ENCODE measurements at regions not wholly inside any gene's neighbourhood (a gene's known extent, or its start where the extent isn't known, plus 50 kb on each side); places are given as distances from the start of the nearest gene placed in this dataset.

DNA sequence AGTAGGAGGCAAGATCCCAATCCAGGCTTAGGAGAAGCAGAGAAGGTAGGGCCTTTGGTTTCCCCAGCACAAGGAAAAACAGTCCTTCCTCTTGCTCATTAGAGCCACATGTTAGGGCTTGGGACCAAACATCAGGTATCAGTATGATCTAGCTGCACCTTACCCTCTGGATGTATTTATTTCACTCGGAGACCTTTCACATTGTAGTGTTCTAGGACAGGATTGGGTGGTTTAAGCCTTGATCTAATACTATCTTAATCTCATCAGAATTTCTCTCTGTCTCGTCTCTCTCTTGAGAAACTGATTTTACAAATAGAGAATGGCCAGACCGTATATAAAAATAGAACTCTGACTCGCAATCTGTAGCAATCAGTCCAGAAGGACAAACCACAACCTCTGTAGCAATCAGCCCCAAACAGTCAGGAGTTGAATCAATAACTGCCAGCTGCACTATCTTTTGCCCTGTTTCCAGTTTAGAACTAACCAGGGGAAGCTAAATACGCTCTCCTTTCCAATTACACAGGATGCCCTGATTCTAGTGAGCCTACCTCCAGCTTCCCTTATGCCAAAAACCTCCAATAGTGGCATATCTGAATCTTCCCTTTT lies 207.1 kb downstream of the TDRD15 start:
- TF ChIP-seq RAD21 (IDR thresholded peaks at IDR 0.05; ENCODE audit: low read length) (no peak), POLR2A (IDR thresholded peaks at IDR 0.05; ENCODE audit: low read depth, low read length) (no peak), MAFK (IDR thresholded peaks at IDR 0.05; ENCODE audit: low read depth, low read length) (no peak), MXI1 (IDR thresholded peaks at IDR 0.05; ENCODE audit: borderline replicate concordance, low read depth, low read length) (no peak), CHD1 (IDR thresholded peaks at IDR 0.05; ENCODE audit: low read depth, low read length) (no peak), RCOR1 (IDR thresholded peaks at IDR 0.05; ENCODE audit: insufficient replicate concordance, low read length) (no peak), FOS (IDR thresholded peaks at IDR 0.05; ENCODE audit: low read depth, low read length) (no peak), BHLHE40 (IDR thresholded peaks at IDR 0.05; ENCODE audit: low read depth, low read length) (no peak)
- TF ChIP-seq, protein P1, sequence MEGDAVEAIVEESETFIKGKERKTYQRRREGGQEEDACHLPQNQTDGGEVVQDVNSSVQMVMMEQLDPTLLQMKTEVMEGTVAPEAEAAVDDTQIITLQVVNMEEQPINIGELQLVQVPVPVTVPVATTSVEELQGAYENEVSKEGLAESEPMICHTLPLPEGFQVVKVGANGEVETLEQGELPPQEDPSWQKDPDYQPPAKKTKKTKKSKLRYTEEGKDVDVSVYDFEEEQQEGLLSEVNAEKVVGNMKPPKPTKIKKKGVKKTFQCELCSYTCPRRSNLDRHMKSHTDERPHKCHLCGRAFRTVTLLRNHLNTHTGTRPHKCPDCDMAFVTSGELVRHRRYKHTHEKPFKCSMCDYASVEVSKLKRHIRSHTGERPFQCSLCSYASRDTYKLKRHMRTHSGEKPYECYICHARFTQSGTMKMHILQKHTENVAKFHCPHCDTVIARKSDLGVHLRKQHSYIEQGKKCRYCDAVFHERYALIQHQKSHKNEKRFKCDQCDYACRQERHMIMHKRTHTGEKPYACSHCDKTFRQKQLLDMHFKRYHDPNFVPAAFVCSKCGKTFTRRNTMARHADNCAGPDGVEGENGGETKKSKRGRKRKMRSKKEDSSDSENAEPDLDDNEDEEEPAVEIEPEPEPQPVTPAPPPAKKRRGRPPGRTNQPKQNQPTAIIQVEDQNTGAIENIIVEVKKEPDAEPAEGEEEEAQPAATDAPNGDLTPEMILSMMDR (conservative IDR thresholded peaks at IDR 0.05; ENCODE audit: low read depth, low read length) = no peak
- TF ChIP-seq, protein P2, sequence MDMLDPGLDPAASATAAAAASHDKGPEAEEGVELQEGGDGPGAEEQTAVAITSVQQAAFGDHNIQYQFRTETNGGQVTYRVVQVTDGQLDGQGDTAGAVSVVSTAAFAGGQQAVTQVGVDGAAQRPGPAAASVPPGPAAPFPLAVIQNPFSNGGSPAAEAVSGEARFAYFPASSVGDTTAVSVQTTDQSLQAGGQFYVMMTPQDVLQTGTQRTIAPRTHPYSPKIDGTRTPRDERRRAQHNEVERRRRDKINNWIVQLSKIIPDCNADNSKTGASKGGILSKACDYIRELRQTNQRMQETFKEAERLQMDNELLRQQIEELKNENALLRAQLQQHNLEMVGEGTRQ (IDR thresholded peaks at IDR 0.05; ENCODE audit: low read depth, low read length) = no peak

Data from IMR-90 (cell line).